Naive thymus-derived CD8-positive, alpha-beta T cell (primary cell): ENCODE measurements at regions not wholly inside any gene's neighbourhood (a gene's known extent, or its start where the extent isn't known, plus 50 kb on each side); places are given as distances from the start of the nearest gene placed in this dataset.

Experiments
- ATAC-seq, 2 donors: fragments of 150-1000 bp; cut with Tn5 transposase in 1 of 2; sonication (Bioruptor Pico), chemical (Tn5 transposase) in 1 of 2; 1 replicate in 1 of 2; 2 replicates in 1 of 2; pipeline ENCODE4 v1.10.0; 2021; ENCODE audit warnings: mild to moderate bottlenecking in 2 of 2, moderate library complexity in 2 of 2
- POLR2A ChIA-PET: fragments of 350-600 bp; sonication (Branson Sonifier 250); formaldehyde crosslinking; loops from one replicate; lab custom pipeline; 2021; ENCODE audit warnings: antibody characterized with exemption; lab: Charles Lee
- DNase-seq, 10 donors: peaks; one replicate each; pipeline versions ENCODE4 v3.0.0 to v3.0.0-alpha.2; 2020 to 2022
- H3K27ac Mint-ChIP-seq, 10 donors: one replicate each; pipeline ENCODE4 v1.8.0; 2020 to 2022; ENCODE audit warnings: mild to moderate bottlenecking in 10 of 10, mixed read lengths in 10 of 10, moderate library complexity in 4 of 10, inconsistent platforms in 1 of 10
- H3K27me3 Mint-ChIP-seq, 5 donors: one replicate each; pipeline ENCODE4 v1.8.0; 2021 to 2022; ENCODE audit warnings: mixed read lengths in 5 of 5
- H3K36me3 Mint-ChIP-seq, 3 donors: one replicate each; pipeline ENCODE4 v1.8.0; 2020 to 2022; ENCODE audit warnings: mixed read lengths in 3 of 3, mild to moderate bottlenecking in 2 of 3, inconsistent platforms in 1 of 3
- H3K4me1 Mint-ChIP-seq, 4 donors: one replicate each; pipeline ENCODE4 v1.8.0; 2021 to 2022; ENCODE audit warnings: mixed read lengths in 4 of 4
- H3K4me3 Mint-ChIP-seq, 10 donors: one replicate each; pipeline ENCODE4 v1.8.0; 2020 to 2022; ENCODE audit warnings: mild to moderate bottlenecking in 10 of 10, mixed read lengths in 10 of 10, moderate library complexity in 6 of 10, inconsistent platforms in 1 of 10
- H3K9me3 Mint-ChIP-seq, 9 donors: one replicate each; pipeline ENCODE4 v1.8.0; 2020 to 2022; ENCODE audit warnings: mixed read lengths in 9 of 9, mild to moderate bottlenecking in 3 of 9, inconsistent platforms in 1 of 9, moderate library complexity in 1 of 9

DNA sequence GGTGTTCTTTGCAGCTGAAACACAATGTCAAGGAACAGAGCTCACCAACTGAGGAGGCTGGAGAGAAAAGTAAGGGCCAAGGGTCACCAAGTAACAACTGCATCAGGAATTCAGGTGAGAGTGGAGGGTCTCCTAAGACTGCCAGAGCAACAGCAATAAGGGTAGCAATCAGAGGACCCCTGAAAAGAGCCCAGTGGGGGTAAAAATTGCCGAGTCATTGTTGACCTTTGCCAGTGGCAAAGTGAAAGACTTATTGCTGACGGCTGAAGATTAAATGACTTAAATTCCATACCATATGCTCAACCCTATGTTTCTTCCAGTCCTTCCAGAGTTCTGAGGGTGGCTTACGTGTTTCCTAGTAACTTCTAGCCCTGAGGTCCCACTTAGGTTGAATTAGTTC lies 51.9 kb upstream of the ARHGAP42 start:
- POLR2A ChIA-PET, result no interaction called here
- Mint-ChIP-seq H3K27me3 (peaks cover 0 to 3% (median 0%) of the 10 kb centered on the region in 5 donors), H3K36me3 (no peaks in the 10 kb centered on the region), H3K27ac (no peak overlapping the region), H3K4me3 (no peak overlapping the region), H3K9me3 (peaks cover 0 to 20% (median 4%) of the 10 kb centered on the region in 9 donors), H3K4me1 (no peaks in the 10 kb centered on the region)
- ATAC-seq (no peak), DNase-seq (no peak)

DNA sequence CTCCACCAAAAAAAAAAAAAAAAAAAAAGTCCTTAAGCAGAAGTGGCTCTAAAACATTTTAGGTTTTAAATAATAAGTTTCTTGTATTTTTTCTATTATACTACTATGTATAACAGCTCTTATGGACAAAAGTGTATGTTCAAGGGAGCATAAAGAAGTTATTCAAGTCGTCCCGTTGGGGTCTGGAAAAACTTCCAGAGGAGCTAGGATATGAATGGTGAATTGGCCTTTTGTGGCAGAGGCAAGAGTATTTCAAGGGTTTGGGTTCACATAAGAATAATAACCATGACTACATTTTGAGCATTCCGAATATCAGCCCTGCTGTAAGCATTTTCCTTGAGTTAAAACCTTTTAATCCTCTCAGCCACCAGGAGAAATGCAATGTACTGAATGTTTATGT lies 50.6 kb upstream of the ARHGAP42 start:
- POLR2A ChIA-PET, result no interaction called here
- no peaks in the 10 kb centered on the region for H3K4me1 Mint-ChIP-seq
- peaks cover 0 to 3% (median 0%) of the 10 kb centered on the region in 5 donors for H3K27me3 Mint-ChIP-seq
- H3K9me3 Mint-ChIP-seq, result peaks cover 0 to 20% (median 4%) of the 10 kb centered on the region in 9 donors
- DNase-seq (no peak), ATAC-seq (no peak)
- no peak overlapping the region for H3K4me3 Mint-ChIP-seq
- H3K36me3 Mint-ChIP-seq, result no peaks in the 10 kb centered on the region
- H3K27ac Mint-ChIP-seq, result no peak overlapping the region
